ENCODE measurements at regions not wholly inside any gene's neighbourhood (a gene's known extent, or its start where the extent isn't known, plus 50 kb on each side); places are given as distances from the start of the nearest gene placed in this dataset.
A peak's percentile ranks its signal among the peaks of the same experiment; 100 is the strongest.

GRCh38 chr4:34943741-34944386 is 1300.5 kb downstream of the ARAP2 start:
- TF ChIP-seq EGR1 (IDR thresholded peaks at IDR 0.05) (no peak), TCF12 (IDR thresholded peaks at IDR 0.05; ENCODE audit: low read depth) (no peak)

GRCh38 chr4:34950926-34951325 is 1293.4 kb downstream of the ARAP2 start:
- TF ChIP-seq NFIC (IDR thresholded peaks at IDR 0.05) (peak; percentile 49; the same call in 1 of the 2 replicates), CREB1 (IDR thresholded peaks at IDR 0.05; ENCODE audit: low read depth) (no peak)
- TF ChIP-seq, protein P1, sequence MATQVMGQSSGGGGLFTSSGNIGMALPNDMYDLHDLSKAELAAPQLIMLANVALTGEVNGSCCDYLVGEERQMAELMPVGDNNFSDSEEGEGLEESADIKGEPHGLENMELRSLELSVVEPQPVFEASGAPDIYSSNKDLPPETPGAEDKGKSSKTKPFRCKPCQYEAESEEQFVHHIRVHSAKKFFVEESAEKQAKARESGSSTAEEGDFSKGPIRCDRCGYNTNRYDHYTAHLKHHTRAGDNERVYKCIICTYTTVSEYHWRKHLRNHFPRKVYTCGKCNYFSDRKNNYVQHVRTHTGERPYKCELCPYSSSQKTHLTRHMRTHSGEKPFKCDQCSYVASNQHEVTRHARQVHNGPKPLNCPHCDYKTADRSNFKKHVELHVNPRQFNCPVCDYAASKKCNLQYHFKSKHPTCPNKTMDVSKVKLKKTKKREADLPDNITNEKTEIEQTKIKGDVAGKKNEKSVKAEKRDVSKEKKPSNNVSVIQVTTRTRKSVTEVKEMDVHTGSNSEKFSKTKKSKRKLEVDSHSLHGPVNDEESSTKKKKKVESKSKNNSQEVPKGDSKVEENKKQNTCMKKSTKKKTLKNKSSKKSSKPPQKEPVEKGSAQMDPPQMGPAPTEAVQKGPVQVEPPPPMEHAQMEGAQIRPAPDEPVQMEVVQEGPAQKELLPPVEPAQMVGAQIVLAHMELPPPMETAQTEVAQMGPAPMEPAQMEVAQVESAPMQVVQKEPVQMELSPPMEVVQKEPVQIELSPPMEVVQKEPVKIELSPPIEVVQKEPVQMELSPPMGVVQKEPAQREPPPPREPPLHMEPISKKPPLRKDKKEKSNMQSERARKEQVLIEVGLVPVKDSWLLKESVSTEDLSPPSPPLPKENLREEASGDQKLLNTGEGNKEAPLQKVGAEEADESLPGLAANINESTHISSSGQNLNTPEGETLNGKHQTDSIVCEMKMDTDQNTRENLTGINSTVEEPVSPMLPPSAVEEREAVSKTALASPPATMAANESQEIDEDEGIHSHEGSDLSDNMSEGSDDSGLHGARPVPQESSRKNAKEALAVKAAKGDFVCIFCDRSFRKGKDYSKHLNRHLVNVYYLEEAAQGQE (IDR thresholded peaks at IDR 0.05; ENCODE audit: low read depth): no peak

DNA sequence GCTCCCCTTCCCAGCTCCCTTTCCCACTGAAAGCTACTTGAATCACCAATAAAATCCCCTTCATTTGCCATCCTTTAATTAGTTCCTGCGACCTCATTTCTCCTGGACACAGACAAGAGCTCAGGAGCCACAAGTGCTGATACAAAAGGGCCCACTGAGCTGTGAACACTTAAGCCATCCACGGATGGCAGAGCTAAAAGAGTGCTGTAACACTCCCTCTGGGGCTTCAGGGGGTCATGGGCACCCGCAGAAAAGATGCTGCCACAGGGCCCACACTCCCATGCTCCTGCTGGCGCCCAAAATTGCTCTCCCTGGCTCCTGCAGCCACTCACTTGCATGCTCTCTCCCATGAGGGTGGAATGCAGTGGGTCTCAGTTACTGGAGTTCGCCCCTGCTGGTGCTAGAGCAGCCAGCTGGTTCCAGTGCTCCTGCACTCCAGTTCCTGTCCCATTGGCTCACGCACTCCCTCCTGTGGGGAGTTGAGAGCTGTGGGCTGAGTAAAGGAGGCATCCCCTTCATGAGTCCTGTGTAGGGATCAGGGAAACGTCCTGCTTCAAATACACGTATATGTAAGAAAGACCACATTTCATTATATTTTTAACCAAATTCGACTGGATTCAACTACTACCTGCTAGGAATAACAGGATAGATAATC is 1291.0 kb downstream of the ARAP2 start:
- TF ChIP-seq EGR1 (IDR thresholded peaks at IDR 0.05) (no peak), NFIC (IDR thresholded peaks at IDR 0.05) (no peak), RAD21 (IDR thresholded peaks at IDR 0.05; ENCODE audit: low read depth) (no peak), CREB1 (IDR thresholded peaks at IDR 0.05; ENCODE audit: low read depth) (no peak), TAF1 (IDR thresholded peaks at IDR 0.05; ENCODE audit: low read depth) (no peak)
- TF ChIP-seq, protein P1 (IDR thresholded peaks at IDR 0.05; ENCODE audit: low read depth): no peak
- TF ChIP-seq, protein P2, sequence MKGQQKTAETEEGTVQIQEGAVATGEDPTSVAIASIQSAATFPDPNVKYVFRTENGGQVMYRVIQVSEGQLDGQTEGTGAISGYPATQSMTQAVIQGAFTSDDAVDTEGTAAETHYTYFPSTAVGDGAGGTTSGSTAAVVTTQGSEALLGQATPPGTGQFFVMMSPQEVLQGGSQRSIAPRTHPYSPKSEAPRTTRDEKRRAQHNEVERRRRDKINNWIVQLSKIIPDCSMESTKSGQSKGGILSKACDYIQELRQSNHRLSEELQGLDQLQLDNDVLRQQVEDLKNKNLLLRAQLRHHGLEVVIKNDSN (IDR thresholded peaks at IDR 0.05): no peak

GRCh38 chr4:34964613-34965012 is 1279.7 kb downstream of the ARAP2 start:
- no peak for TF ChIP-seq CEBPB (IDR thresholded peaks at IDR 0.05)
- no peak for TF ChIP-seq ZBTB7A (IDR thresholded peaks at IDR 0.05; ENCODE audit: low read depth)
- TF ChIP-seq RAD21 (IDR thresholded peaks at IDR 0.05; ENCODE audit: low read depth): no peak
- TF ChIP-seq TCF12 (IDR thresholded peaks at IDR 0.05; ENCODE audit: low read depth): no peak
- TF ChIP-seq, protein P2 (IDR thresholded peaks at IDR 0.05): no peak
- no peak for TF ChIP-seq EP300 (IDR thresholded peaks at IDR 0.05; ENCODE audit: borderline replicate concordance)
- no peak for TF ChIP-seq EGR1 (IDR thresholded peaks at IDR 0.05)
- no peak for TF ChIP-seq FOXM1 (IDR thresholded peaks at IDR 0.05; ENCODE audit: borderline replicate concordance, low read depth)
- no peak for TF ChIP-seq NFIC (IDR thresholded peaks at IDR 0.05)
- TF ChIP-seq TAF1 (IDR thresholded peaks at IDR 0.05; ENCODE audit: low read depth): no peak
- TF ChIP-seq YY1 (IDR thresholded peaks at IDR 0.05; ENCODE audit: low read depth): no peak

- no peak for TF ChIP-seq EP300 (IDR thresholded peaks at IDR 0.05; ENCODE audit: borderline replicate concordance)
- TF ChIP-seq TEAD4 (IDR thresholded peaks at IDR 0.05): no peak
- no peak for TF ChIP-seq NFIC (IDR thresholded peaks at IDR 0.05)
- no peak for TF ChIP-seq ZBTB7A (IDR thresholded peaks at IDR 0.05; ENCODE audit: low read depth)
- no peak for TF ChIP-seq EGR1 (IDR thresholded peaks at IDR 0.05)
- TF ChIP-seq CREB1 (IDR thresholded peaks at IDR 0.05; ENCODE audit: low read depth): no peak
- TF ChIP-seq TCF12 (IDR thresholded peaks at IDR 0.05; ENCODE audit: low read depth): no peak
- TF ChIP-seq, protein P1 (IDR thresholded peaks at IDR 0.05; ENCODE audit: low read depth): no peak
- TF ChIP-seq, protein P2 (IDR thresholded peaks at IDR 0.05): no peak
- no peak for TF ChIP-seq RAD21 (IDR thresholded peaks at IDR 0.05; ENCODE audit: low read depth)
- no peak for TF ChIP-seq YY1 (IDR thresholded peaks at IDR 0.05; ENCODE audit: low read depth)
- no peak for TF ChIP-seq FOXM1 (IDR thresholded peaks at IDR 0.05; ENCODE audit: borderline replicate concordance, low read depth)
These were observed 1272.1 kb downstream of the ARAP2 start for GRCh38 chr4:34972189-34972588.
